ENCODE measurements at regions not wholly inside any gene's neighbourhood (a gene's known extent, or its start where the extent isn't known, plus 50 kb on each side); places are given as distances from the start of the nearest gene placed in this dataset.

DNA sequence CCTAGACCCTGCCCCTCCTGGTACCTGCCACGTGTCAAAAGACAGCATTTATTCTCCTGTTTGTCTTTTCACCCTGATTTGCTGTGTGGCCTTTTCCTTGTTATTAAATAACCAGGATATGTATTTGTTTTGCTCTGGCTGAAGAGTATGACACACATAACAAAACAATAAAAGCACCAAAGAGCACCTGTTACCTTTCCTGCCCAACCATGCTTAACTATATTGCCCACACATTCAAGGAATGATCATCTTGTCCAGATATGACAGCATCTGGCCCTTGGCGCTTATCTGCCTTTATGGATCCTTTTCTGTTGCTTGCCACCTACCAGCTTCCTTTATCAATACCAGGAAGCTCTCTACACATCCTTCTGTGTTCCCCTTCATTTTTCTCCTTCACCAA is 357.7 kb downstream of the FGFR2 start:
- peaks cover 18% of the 10 kb centered on the region for H3K9me3 Mint-ChIP-seq
- Histone ChIP-seq H3K4me2 (no peak overlapping the region), H3K9me2 (ENCODE audit: insufficient read depth) (0 out of 2 replicates have a peak, but pooled peaks cover 12% of the 10 kb centered on the region), H4K20me1 (replicated peaks; ENCODE audit: insufficient read depth) (no peaks in the 10 kb centered on the region), H3K79me2 (replicated peaks; ENCODE audit: insufficient read depth) (no peaks in the 10 kb centered on the region), H3K4me1 (ENCODE audit: insufficient read depth) (no peaks in the 10 kb centered on the region), H3K27ac (ENCODE audit: low read depth) (no peak overlapping the region), H2AFZ (no peak overlapping the region), H3F3A (replicated peaks; ENCODE audit: low read depth) (no peaks in the 10 kb centered on the region), H3K27me3 (ENCODE audit: insufficient read depth) (no peaks in the 10 kb centered on the region), H3K36me3 (ENCODE audit: insufficient read depth) (no peaks in the 10 kb centered on the region), H3K4me3 (no peak overlapping the region)
- TF ChIP-seq JUNB (IDR thresholded peaks at IDR 0.05; ENCODE audit: unreplicated experiment): no peak
- no peak for TF ChIP-seq EZH2 (IDR thresholded peaks at IDR 0.05; ENCODE audit: low read depth, unreplicated experiment)
- TF ChIP-seq, protein P1, sequence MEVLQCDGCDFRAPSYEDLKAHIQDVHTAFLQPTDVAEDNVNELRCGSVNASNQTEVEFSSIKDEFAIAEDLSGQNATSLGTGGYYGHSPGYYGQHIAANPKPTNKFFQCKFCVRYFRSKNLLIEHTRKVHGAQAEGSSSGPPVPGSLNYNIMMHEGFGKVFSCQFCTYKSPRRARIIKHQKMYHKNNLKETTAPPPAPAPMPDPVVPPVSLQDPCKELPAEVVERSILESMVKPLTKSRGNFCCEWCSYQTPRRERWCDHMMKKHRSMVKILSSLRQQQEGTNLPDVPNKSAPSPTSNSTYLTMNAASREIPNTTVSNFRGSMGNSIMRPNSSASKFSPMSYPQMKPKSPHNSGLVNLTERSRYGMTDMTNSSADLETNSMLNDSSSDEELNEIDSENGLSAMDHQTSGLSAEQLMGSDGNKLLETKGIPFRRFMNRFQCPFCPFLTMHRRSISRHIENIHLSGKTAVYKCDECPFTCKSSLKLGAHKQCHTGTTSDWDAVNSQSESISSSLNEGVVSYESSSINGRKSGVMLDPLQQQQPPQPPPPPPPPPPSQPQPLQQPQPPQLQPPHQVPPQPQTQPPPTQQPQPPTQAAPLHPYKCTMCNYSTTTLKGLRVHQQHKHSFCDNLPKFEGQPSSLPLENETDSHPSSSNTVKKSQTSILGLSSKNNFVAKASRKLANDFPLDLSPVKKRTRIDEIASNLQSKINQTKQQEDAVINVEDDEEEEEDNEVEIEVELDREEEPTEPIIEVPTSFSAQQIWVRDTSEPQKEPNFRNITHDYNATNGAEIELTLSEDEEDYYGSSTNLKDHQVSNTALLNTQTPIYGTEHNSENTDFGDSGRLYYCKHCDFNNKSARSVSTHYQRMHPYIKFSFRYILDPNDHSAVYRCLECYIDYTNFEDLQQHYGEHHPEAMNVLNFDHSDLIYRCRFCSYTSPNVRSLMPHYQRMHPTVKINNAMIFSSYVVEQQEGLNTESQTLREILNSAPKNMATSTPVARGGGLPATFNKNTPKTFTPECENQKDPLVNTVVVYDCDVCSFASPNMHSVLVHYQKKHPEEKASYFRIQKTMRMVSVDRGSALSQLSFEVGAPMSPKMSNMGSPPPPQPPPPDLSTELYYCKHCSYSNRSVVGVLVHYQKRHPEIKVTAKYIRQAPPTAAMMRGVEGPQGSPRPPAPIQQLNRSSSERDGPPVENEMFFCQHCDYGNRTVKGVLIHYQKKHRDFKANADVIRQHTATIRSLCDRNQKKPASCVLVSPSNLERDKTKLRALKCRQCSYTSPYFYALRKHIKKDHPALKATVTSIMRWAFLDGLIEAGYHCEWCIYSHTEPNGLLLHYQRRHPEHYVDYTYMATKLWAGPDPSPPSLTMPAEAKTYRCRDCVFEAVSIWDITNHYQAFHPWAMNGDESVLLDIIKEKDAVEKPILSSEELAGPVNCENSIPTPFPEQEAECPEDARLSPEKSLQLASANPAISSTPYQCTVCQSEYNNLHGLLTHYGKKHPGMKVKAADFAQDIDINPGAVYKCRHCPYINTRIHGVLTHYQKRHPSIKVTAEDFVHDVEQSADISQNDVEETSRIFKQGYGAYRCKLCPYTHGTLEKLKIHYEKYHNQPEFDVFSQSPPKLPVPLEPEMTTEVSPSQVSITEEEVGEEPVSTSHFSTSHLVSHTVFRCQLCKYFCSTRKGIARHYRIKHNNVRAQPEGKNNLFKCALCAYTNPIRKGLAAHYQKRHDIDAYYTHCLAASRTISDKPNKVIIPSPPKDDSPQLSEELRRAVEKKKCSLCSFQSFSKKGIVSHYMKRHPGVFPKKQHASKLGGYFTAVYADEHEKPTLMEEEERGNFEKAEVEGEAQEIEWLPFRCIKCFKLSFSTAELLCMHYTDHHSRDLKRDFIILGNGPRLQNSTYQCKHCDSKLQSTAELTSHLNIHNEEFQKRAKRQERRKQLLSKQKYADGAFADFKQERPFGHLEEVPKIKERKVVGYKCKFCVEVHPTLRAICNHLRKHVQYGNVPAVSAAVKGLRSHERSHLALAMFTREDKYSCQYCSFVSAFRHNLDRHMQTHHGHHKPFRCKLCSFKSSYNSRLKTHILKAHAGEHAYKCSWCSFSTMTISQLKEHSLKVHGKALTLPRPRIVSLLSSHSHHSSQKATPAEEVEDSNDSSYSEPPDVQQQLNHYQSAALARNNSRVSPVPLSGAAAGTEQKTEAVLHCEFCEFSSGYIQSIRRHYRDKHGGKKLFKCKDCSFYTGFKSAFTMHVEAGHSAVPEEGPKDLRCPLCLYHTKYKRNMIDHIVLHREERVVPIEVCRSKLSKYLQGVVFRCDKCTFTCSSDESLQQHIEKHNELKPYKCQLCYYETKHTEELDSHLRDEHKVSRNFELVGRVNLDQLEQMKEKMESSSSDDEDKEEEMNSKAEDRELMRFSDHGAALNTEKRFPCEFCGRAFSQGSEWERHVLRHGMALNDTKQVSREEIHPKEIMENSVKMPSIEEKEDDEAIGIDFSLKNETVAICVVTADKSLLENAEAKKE (CRISPR knock-in tag; IDR thresholded peaks at IDR 0.05): no peak
- no peak for TF ChIP-seq POLR2AphosphoS5 (IDR thresholded peaks at IDR 0.05; ENCODE audit: low read depth)
- TF ChIP-seq ZNF114 (CRISPR knock-in tag; IDR thresholded peaks at IDR 0.05): no peak
- TF ChIP-seq NANOG (IDR thresholded peaks at IDR 0.05; ENCODE audit: borderline replicate concordance): no peak
- no peak for TF ChIP-seq EZH2phosphoT487 (IDR thresholded peaks at IDR 0.05; ENCODE audit: unreplicated experiment)
- TF ChIP-seq, protein P2, sequence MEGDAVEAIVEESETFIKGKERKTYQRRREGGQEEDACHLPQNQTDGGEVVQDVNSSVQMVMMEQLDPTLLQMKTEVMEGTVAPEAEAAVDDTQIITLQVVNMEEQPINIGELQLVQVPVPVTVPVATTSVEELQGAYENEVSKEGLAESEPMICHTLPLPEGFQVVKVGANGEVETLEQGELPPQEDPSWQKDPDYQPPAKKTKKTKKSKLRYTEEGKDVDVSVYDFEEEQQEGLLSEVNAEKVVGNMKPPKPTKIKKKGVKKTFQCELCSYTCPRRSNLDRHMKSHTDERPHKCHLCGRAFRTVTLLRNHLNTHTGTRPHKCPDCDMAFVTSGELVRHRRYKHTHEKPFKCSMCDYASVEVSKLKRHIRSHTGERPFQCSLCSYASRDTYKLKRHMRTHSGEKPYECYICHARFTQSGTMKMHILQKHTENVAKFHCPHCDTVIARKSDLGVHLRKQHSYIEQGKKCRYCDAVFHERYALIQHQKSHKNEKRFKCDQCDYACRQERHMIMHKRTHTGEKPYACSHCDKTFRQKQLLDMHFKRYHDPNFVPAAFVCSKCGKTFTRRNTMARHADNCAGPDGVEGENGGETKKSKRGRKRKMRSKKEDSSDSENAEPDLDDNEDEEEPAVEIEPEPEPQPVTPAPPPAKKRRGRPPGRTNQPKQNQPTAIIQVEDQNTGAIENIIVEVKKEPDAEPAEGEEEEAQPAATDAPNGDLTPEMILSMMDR (conservative IDR thresholded peaks at IDR 0.05; ENCODE audit: low read depth in 2 of 2): no peak
- no peak for TF ChIP-seq STAT1 (IDR thresholded peaks at IDR 0.05; ENCODE audit: unreplicated experiment)
- TF ChIP-seq ZNF331 (CRISPR knock-in tag; IDR thresholded peaks at IDR 0.05; ENCODE audit: low read depth): no peak
- TF ChIP-seq, protein P3, sequence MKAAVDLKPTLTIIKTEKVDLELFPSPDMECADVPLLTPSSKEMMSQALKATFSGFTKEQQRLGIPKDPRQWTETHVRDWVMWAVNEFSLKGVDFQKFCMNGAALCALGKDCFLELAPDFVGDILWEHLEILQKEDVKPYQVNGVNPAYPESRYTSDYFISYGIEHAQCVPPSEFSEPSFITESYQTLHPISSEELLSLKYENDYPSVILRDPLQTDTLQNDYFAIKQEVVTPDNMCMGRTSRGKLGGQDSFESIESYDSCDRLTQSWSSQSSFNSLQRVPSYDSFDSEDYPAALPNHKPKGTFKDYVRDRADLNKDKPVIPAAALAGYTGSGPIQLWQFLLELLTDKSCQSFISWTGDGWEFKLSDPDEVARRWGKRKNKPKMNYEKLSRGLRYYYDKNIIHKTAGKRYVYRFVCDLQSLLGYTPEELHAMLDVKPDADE (IDR thresholded peaks at IDR 0.05): no peak
- TF ChIP-seq, protein P4, sequence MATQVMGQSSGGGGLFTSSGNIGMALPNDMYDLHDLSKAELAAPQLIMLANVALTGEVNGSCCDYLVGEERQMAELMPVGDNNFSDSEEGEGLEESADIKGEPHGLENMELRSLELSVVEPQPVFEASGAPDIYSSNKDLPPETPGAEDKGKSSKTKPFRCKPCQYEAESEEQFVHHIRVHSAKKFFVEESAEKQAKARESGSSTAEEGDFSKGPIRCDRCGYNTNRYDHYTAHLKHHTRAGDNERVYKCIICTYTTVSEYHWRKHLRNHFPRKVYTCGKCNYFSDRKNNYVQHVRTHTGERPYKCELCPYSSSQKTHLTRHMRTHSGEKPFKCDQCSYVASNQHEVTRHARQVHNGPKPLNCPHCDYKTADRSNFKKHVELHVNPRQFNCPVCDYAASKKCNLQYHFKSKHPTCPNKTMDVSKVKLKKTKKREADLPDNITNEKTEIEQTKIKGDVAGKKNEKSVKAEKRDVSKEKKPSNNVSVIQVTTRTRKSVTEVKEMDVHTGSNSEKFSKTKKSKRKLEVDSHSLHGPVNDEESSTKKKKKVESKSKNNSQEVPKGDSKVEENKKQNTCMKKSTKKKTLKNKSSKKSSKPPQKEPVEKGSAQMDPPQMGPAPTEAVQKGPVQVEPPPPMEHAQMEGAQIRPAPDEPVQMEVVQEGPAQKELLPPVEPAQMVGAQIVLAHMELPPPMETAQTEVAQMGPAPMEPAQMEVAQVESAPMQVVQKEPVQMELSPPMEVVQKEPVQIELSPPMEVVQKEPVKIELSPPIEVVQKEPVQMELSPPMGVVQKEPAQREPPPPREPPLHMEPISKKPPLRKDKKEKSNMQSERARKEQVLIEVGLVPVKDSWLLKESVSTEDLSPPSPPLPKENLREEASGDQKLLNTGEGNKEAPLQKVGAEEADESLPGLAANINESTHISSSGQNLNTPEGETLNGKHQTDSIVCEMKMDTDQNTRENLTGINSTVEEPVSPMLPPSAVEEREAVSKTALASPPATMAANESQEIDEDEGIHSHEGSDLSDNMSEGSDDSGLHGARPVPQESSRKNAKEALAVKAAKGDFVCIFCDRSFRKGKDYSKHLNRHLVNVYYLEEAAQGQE (IDR thresholded peaks at IDR 0.05; ENCODE audit: unreplicated experiment): no peak
- no peak for TF ChIP-seq CREB1 (CRISPR knock-in tag; IDR thresholded peaks at IDR 0.05; ENCODE audit: low read depth)
- no peak for ATAC-seq
- H3K27ac Mint-ChIP-seq: no peak overlapping the region
- peaks cover 7% of the 10 kb centered on the region for H3K4me1 Mint-ChIP-seq
- H3K36me3 Mint-ChIP-seq (ENCODE audit: low read depth): peaks cover 16% of the 10 kb centered on the region; the same call in 2 of the 3 replicates
- H3K27me3 Mint-ChIP-seq (ENCODE audit: insufficient read depth, low read depth, poor library complexity): no peaks in the 10 kb centered on the region
- H3K4me3 Mint-ChIP-seq: no peak overlapping the region
- no peak for DNase-seq (ENCODE audit: low spot score)

Measured in GM23338 (cell line).